ENCODE measurements at regions not wholly inside any gene's neighbourhood (a gene's known extent, or its start where the extent isn't known, plus 50 kb on each side); places are given as distances from the start of the nearest gene placed in this dataset.

GRCh38 chr2:57886161-57886786, 160.3 kb upstream of the VRK2 start (continued):
- TF ChIP-seq SP4 (IDR thresholded peaks at IDR 0.05; ENCODE audit: low read length) = no peak
- TF ChIP-seq FOSL1 (IDR thresholded peaks at IDR 0.05; ENCODE audit: insufficient read depth, low read depth, low read length) = no peak
- TF ChIP-seq ZNF274 (IDR thresholded peaks at IDR 0.05; ENCODE audit: borderline replicate concordance, extremely low read depth, low read length) = no peak
- no peak for TF ChIP-seq NRF1 (IDR thresholded peaks at IDR 0.05; ENCODE audit: low read depth, low read length)
- TF ChIP-seq SRF (IDR thresholded peaks at IDR 0.05; ENCODE audit: low read depth, low read length) = no peak
- no peak for TF ChIP-seq SP2 (IDR thresholded peaks at IDR 0.05; ENCODE audit: low read length)
- no peak for TF ChIP-seq HDAC2 (IDR thresholded peaks at IDR 0.05; ENCODE audit: borderline replicate concordance in 1 of 2, low read depth in 2 of 2, low read length in 2 of 2)
- no peak for TF ChIP-seq KDM1A (IDR thresholded peaks at IDR 0.05; ENCODE audit: borderline replicate concordance, low read length)

Data from H1 (cell line).